HG03354 (cell line): ENCODE measurements at regions not wholly inside any gene's neighbourhood (a gene's known extent, or its start where the extent isn't known, plus 50 kb on each side); places are given as distances from the start of the nearest gene placed in this dataset.

ENCODE experiments used
- ATAC-seq: cut with Tn5 transposase; IDR thresholded peaks from one replicate; pipeline ENCODE4 v1.9.1; 2021; ENCODE audit warnings: mild to moderate bottlenecking; ENCODE audit not compliant: unreplicated experiment, poor library complexity, severe bottlenecking

- no peak for ATAC-seq
Measured at GRCh38 chr1:113255038-113255719, 135.1 kb upstream of the MAGI3 start.

- no peak for ATAC-seq
Measured at GRCh38 chr1:113255720-113256347, 134.5 kb upstream of the MAGI3 start.

- no peak for ATAC-seq
Measured at GRCh38 chr1:113256348-113256729, 134.0 kb upstream of the MAGI3 start.

GRCh38 chr1:113259988-113260387 lies 130.3 kb upstream of the MAGI3 start:
- no peak for ATAC-seq

GRCh38 chr1:113265196-113265595 lies 125.1 kb upstream of the MAGI3 start:
- no peak for ATAC-seq

GRCh38 chr1:113266788-113267187 lies 123.5 kb upstream of the MAGI3 start:
- no peak for ATAC-seq

- no peak for ATAC-seq
Measured at GRCh38 chr1:113269168-113269963, 120.9 kb upstream of the MAGI3 start.

GRCh38 chr1:113271039-113271438 lies 119.3 kb upstream of the MAGI3 start:
- no peak for ATAC-seq

GRCh38 chr1:113275083-113275482 lies 115.2 kb upstream of the MAGI3 start:
- ATAC-seq = no peak

- no peak for ATAC-seq
Measured at GRCh38 chr1:113275691-113276090, 114.6 kb upstream of the MAGI3 start.

GRCh38 chr1:113276507-113276906 lies 113.8 kb upstream of the MAGI3 start:
- ATAC-seq = no peak

- no peak for ATAC-seq
Measured at GRCh38 chr1:113278371-113278770, 111.9 kb upstream of the MAGI3 start.

- no peak for ATAC-seq
Measured at GRCh38 chr1:113278777-113279176, 111.5 kb upstream of the MAGI3 start.

- ATAC-seq = no peak
Measured at GRCh38 chr1:113279776-113280391, 110.4 kb upstream of the MAGI3 start.

- ATAC-seq = no peak
Measured at GRCh38 chr1:113280581-113280980, 109.7 kb upstream of the MAGI3 start.

GRCh38 chr1:113281550-113281949 lies 108.8 kb upstream of the MAGI3 start:
- no peak for ATAC-seq

GRCh38 chr1:113282008-113282892 lies 108.1 kb upstream of the MAGI3 start:
- ATAC-seq = no peak

GRCh38 chr1:113282893-113283285 lies 107.4 kb upstream of the MAGI3 start:
- no peak for ATAC-seq

- ATAC-seq = no peak
Measured at GRCh38 chr1:113283914-113284313, 106.4 kb upstream of the MAGI3 start.

GRCh38 chr1:113286156-113286555 lies 104.2 kb upstream of the MAGI3 start:
- no peak for ATAC-seq
